B cell (primary cell): ENCODE measurements at regions not wholly inside any gene's neighbourhood (a gene's known extent, or its start where the extent isn't known, plus 50 kb on each side); places are given as distances from the start of the nearest gene placed in this dataset.

Experiments used
- ATAC-seq: fragments of 200-7000 bp; cut with Tn5 transposase; one replicate; pipeline ENCODE4 v1.10.0; 2021; ENCODE audit warnings: low read depth, mild to moderate bottlenecking, moderate number of reproducible peaks, moderate library complexity
- CTCF ChIA-PET: fragments of 350-600 bp; sonication (Branson Sonifier 250); formaldehyde crosslinking; loops from one replicate; lab custom pipeline; 2021; ENCODE audit warnings: antibody characterized with exemption, inconsistent platforms; lab: Charles Lee
- POLR2A ChIA-PET: fragments of 350-600 bp; sonication (Branson Sonifier 250); formaldehyde crosslinking; loops from one replicate; lab custom pipeline; 2021; ENCODE audit warnings: antibody characterized with exemption; lab: Charles Lee
- DNase-seq: peaks from one replicate; pipeline ENCODE4 v3.0.0; 2013
- H2AFZ ChIP-seq: 2 replicates; pipeline ENCODE4 v1.6.1; 2012; ENCODE audit warnings: mild to moderate bottlenecking, low read depth, low read length; ENCODE audit not compliant: insufficient read depth, poor library complexity, severe bottlenecking
- H3K27ac ChIP-seq, 2 donors: 1 replicate in 1 of 2; 2 replicates in 1 of 2; pipeline ENCODE4 v1.5.1; 2012 to 2013; ENCODE audit warnings: low read length in 2 of 2, mild to moderate bottlenecking in 2 of 2, moderate library complexity in 1 of 2
- H3K27me3 ChIP-seq, 4 experiments: fragments of 200-600 bp in 1 of 4; sonication (generic) in 1 of 4; replicated peaks in 1 of 4; 1 replicate in 2 of 4; 2 replicates in 2 of 4; pipeline versions ENCODE4 v1.6.1 to v1.7.0; 2013 to 2016; ENCODE audit warnings: low read length in 3 of 4, mild to moderate bottlenecking in 2 of 4, mixed read lengths in 1 of 4, moderate library complexity in 1 of 4; ENCODE audit not compliant: insufficient read depth in 4 of 4, control insufficient read depth in 3 of 4; ENCODE audit errors: control extremely low read depth in 1 of 4
- H3K36me3 ChIP-seq, 2 experiments: replicated peaks in 1 of 2; 1 replicate in 1 of 2; 2 replicates in 1 of 2; pipeline versions ENCODE4 v1.6.1 to v1.7.1; 2013; ENCODE audit warnings: low read length in 1 of 2; ENCODE audit not compliant: insufficient read depth in 2 of 2, control insufficient read depth in 1 of 2; ENCODE audit errors: control extremely low read depth in 1 of 2, extremely low read depth in 1 of 2
- H3K4me1 ChIP-seq, 2 donors: fragments of 200-600 bp in 1 of 2; sonication (generic) in 1 of 2; 1 replicate in 1 of 2; 2 replicates in 1 of 2; pipeline versions ENCODE4 v1.5.1 to v1.6.1; 2013 to 2017; ENCODE audit warnings: low read length in 2 of 2; ENCODE audit not compliant: control insufficient read depth in 2 of 2, insufficient read depth in 2 of 2
- H3K4me2 ChIP-seq: replicated peaks from 2 replicates; pipeline ENCODE3; 2012; ENCODE audit warnings: mild to moderate bottlenecking, low read depth, low read length; ENCODE audit not compliant: poor library complexity, severe bottlenecking
- H3K4me3 ChIP-seq, 5 experiments: fragments of 200-600 bp in 1 of 5; sonication (generic) in 1 of 5; 1 replicate in 3 of 5; 2 replicates in 2 of 5; pipeline versions ENCODE4 v1.5.1 to v1.7.0; 2011 to 2016; ENCODE audit warnings: low read length in 4 of 5, mild to moderate bottlenecking in 4 of 5, low read depth in 2 of 5, control low read depth in 1 of 5, moderate library complexity in 1 of 5; ENCODE audit not compliant: insufficient read depth in 1 of 5; ENCODE audit errors: control extremely low read depth in 1 of 5, extremely low read depth in 1 of 5
- H3K79me2 ChIP-seq: fragments of 200-600 bp; sonication (generic); one replicate; pipeline ENCODE4 v1.6.0; 2016; ENCODE audit warnings: low read length; ENCODE audit not compliant: control insufficient read depth, insufficient read depth
- H3K9ac ChIP-seq: fragments of 200-600 bp; sonication (generic); 2 replicates; pipeline ENCODE4 v1.6.1; 2017; ENCODE audit warnings: mild to moderate bottlenecking, low read length, moderate library complexity
- H3K9me3 ChIP-seq, 3 donors: one replicate each; pipeline versions ENCODE4 v1.6.1 to v1.7.1; 2013; ENCODE audit warnings: low read length in 2 of 3; ENCODE audit not compliant: control insufficient read depth in 2 of 3, insufficient read depth in 1 of 3; ENCODE audit errors: control extremely low read depth in 1 of 3
- H4K20me1 ChIP-seq: 2 replicates; pipeline ENCODE4 v1.6.0; 2012; ENCODE audit warnings: mild to moderate bottlenecking, low read length; ENCODE audit not compliant: insufficient read depth, control insufficient read depth, poor library complexity, severe bottlenecking
- H3K27ac Mint-ChIP-seq: one replicate; pipeline ENCODE4 v1.8.0; 2021; ENCODE audit warnings: mixed read lengths
- H3K27me3 Mint-ChIP-seq: one replicate; pipeline ENCODE4 v1.8.0; 2021; ENCODE audit warnings: mixed read lengths
- H3K4me1 Mint-ChIP-seq: one replicate; pipeline ENCODE4 v1.8.0; 2021; ENCODE audit warnings: mixed read lengths
- H3K4me3 Mint-ChIP-seq: one replicate; pipeline ENCODE4 v1.8.0; 2021; ENCODE audit warnings: mixed read lengths
- H3K9me3 Mint-ChIP-seq: one replicate; pipeline ENCODE4 v1.8.0; 2022; ENCODE audit warnings: mixed read lengths; ENCODE audit not compliant: insufficient read depth
- EZH2 ChIP-seq: IDR thresholded peaks from 2 replicates; pipeline ENCODE4 v1.6.1; 2012; ENCODE audit warnings: borderline replicate concordance, low read depth, mild to moderate bottlenecking, moderate library complexity, low read length; ENCODE audit not compliant: insufficient read depth, poor library complexity, severe bottlenecking
- WGBS: methylation state at CpG from one replicate; pipeline ENCODE4 v1.1.5; 2013; ENCODE audit warnings: missing lambda C conversion rate; ENCODE audit not compliant: insufficient coverage; 5-methylcytosine and 5-hydroxymethylcytosine counted together
- intact Hi-C: fragments of 100-400 bp; cut with micrococcal nuclease; formaldehyde crosslinking; loops from one replicate; pipeline ENCODE4 v1.10.0; 2022
- TF ChIP-seq, protein P1 (sequence below): fragments of 200-600 bp; IDR thresholded peaks from one replicate; pipeline ENCODE4 v1.8.0; 2022; ENCODE audit warnings: antibody characterized with exemption, mild to moderate bottlenecking

DNA sequence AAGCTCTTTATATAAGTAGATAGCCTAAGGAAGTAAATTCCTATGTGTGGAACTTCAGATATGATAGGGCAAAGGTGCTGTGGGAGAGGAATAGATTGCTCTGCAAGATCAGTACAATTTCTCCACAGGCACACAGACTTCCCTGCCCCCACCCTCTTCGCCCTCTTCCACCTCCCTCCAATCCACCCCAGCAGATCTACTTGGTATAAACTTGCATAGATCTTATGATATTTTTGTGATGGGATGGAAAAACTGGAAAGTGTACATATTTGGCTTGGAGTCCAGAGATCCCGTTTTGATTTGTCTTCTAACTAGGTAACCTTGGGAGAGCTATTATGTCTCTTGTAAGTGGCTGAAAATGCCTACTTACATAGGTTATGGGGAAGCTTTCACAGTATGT is 586.3 kb upstream of the USP24 start:
- Histone ChIP-seq H3K9me3 (no peaks in the 10 kb centered on the region), H3K4me1 (no peaks in the 10 kb centered on the region), H3K27me3 (peaks cover 0 to 2% (median 0%) of the 10 kb centered on the region in 4 experiments), H3K79me2 (no peaks in the 10 kb centered on the region), H3K27ac (no peak overlapping the region), H3K36me3 (no peaks in the 10 kb centered on the region), H4K20me1 (no peaks in the 10 kb centered on the region), H2AFZ (no peak overlapping the region), H3K9ac (no peak overlapping the region), H3K4me3 (no peak overlapping the region), H3K4me2 (no peak overlapping the region)
- Mint-ChIP-seq H3K27ac (no peak overlapping the region), H3K4me3 (no peak overlapping the region), H3K4me1 (no peaks in the 10 kb centered on the region), H3K9me3 (no peaks in the 10 kb centered on the region), H3K27me3 (peaks cover 14% of the 10 kb centered on the region)
- DNase-seq (no peak), ATAC-seq (no peak)
- ChIA-PET POLR2A (no interaction called here), CTCF (no interaction called here)
- no CpG with 5 or more reads among the region's 2 CpGs for WGBS
- TF ChIP-seq EZH2 = no peak
- TF ChIP-seq, protein P1, sequence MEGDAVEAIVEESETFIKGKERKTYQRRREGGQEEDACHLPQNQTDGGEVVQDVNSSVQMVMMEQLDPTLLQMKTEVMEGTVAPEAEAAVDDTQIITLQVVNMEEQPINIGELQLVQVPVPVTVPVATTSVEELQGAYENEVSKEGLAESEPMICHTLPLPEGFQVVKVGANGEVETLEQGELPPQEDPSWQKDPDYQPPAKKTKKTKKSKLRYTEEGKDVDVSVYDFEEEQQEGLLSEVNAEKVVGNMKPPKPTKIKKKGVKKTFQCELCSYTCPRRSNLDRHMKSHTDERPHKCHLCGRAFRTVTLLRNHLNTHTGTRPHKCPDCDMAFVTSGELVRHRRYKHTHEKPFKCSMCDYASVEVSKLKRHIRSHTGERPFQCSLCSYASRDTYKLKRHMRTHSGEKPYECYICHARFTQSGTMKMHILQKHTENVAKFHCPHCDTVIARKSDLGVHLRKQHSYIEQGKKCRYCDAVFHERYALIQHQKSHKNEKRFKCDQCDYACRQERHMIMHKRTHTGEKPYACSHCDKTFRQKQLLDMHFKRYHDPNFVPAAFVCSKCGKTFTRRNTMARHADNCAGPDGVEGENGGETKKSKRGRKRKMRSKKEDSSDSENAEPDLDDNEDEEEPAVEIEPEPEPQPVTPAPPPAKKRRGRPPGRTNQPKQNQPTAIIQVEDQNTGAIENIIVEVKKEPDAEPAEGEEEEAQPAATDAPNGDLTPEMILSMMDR = no peak
- intact Hi-C loops = no loop called here

DNA sequence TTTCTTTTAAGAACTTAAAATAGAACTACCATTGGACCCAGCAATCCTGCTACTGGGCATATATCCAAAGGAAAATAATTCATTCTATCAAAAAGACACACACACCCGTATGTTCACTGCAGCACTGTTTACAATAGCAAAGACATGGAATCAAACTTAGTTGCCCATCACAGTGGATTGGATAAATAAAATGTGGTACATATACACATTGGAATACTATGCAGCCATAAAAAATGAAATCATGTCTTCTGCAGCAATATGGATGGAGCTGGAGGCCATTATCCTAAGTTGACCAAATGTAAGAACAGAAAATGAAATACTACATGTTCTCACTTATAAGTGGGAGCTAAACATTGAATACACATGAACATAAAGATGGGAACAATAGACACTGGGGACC is 585.3 kb upstream of the USP24 start:
- Histone ChIP-seq H3K79me2 (no peaks in the 10 kb centered on the region), H3K27me3 (peaks cover 0 to 2% (median 0%) of the 10 kb centered on the region in 4 experiments), H3K4me3 (no peak overlapping the region), H3K4me1 (no peaks in the 10 kb centered on the region), H3K4me2 (no peak overlapping the region), H3K9me3 (no peaks in the 10 kb centered on the region), H3K27ac (no peak overlapping the region), H3K9ac (no peak overlapping the region), H4K20me1 (no peaks in the 10 kb centered on the region), H3K36me3 (no peaks in the 10 kb centered on the region), H2AFZ (no peak overlapping the region)
- intact Hi-C loops = no loop called here
- TF ChIP-seq EZH2 = no peak
- TF ChIP-seq, protein P1 = no peak
- ChIA-PET POLR2A (no interaction called here), CTCF (no interaction called here)
- H3K9me3 Mint-ChIP-seq = no peaks in the 10 kb centered on the region
- no peaks in the 10 kb centered on the region for H3K4me1 Mint-ChIP-seq
- no CpG with 5 or more reads among the region's 1 CpG for WGBS
- no peak for DNase-seq
- H3K4me3 Mint-ChIP-seq = no peak overlapping the region
- no peak for ATAC-seq
- peaks cover 8% of the 10 kb centered on the region for H3K27me3 Mint-ChIP-seq
- no peak overlapping the region for H3K27ac Mint-ChIP-seq
